Fibroblast of lung (primary cell): ENCODE measurements at regions not wholly inside any gene's neighbourhood (a gene's known extent, or its start where the extent isn't known, plus 50 kb on each side); places are given as distances from the start of the nearest gene placed in this dataset.

Experiments used
- EZH2 ChIP-seq: IDR thresholded peaks from 2 replicates; pipeline ENCODE4 v1.5.1; 2012; ENCODE audit warnings: low read length, control low read depth, mild to moderate bottlenecking; ENCODE audit errors: missing control alignments
- TF ChIP-seq, protein P1 (sequence below), 2 donors: IDR thresholded peaks in 1 of 2; conservative IDR thresholded peaks in 1 of 2; 1 replicate in 1 of 2; 2 replicates in 1 of 2; pipeline ENCODE4 v1.5.1; 2011 to 2012; ENCODE audit warnings: low read length in 2 of 2, control low read depth in 1 of 2, inconsistent platforms in 1 of 2, low read depth in 1 of 2, mild to moderate bottlenecking in 1 of 2

DNA sequence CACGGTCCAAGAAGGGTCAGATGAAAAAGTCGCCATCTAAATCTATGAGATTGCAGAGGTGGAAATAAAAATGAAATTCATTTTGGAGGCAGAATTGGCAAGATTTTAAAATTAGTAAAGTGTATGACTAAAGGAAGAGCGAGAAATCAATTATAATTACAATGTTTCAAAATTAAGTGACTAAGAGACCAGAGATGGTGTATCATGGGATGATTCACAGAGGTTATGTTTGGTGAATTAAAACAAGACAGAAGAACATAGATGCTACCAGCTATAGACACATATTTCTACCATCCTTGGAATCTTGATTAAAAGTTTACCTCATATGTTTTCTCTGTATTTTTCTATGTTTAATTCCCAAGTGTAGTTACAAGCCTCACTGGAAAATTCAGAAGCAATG lies 308.9 kb upstream of the DNAJC19 start:
- TF ChIP-seq, protein P1, sequence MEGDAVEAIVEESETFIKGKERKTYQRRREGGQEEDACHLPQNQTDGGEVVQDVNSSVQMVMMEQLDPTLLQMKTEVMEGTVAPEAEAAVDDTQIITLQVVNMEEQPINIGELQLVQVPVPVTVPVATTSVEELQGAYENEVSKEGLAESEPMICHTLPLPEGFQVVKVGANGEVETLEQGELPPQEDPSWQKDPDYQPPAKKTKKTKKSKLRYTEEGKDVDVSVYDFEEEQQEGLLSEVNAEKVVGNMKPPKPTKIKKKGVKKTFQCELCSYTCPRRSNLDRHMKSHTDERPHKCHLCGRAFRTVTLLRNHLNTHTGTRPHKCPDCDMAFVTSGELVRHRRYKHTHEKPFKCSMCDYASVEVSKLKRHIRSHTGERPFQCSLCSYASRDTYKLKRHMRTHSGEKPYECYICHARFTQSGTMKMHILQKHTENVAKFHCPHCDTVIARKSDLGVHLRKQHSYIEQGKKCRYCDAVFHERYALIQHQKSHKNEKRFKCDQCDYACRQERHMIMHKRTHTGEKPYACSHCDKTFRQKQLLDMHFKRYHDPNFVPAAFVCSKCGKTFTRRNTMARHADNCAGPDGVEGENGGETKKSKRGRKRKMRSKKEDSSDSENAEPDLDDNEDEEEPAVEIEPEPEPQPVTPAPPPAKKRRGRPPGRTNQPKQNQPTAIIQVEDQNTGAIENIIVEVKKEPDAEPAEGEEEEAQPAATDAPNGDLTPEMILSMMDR (conservative IDR thresholded peaks at IDR 0.05 in 1 of 2, IDR thresholded peaks at IDR 0.05 in 1 of 2; ENCODE audit: low read depth in 1 of 2, low read length in 2 of 2), result no peak
- TF ChIP-seq EZH2, result no peak
